ENCODE measurements at regions not wholly inside any gene's neighbourhood (a gene's known extent, or its start where the extent isn't known, plus 50 kb on each side); places are given as distances from the start of the nearest gene placed in this dataset.

GRCh38 chr5:2165615-2166305 lies 283.0 kb upstream of the IRX4 start:
- Histone ChIP-seq H3K4me3 (no peak overlapping the region), H3K4me1 (peaks cover 3% of the 10 kb centered on the region), H3K27ac (no peak overlapping the region), H3K36me3 (no peaks in the 10 kb centered on the region), H3K9me3 (no peaks in the 10 kb centered on the region), H3K27me3 (peaks cover 15% of the 10 kb centered on the region)
- WGBS, result 80% methylated on average over 8 of the region's 11 CpGs
- no peak for TF ChIP-seq POLR2A (IDR thresholded peaks at IDR 0.05)
- no peak for TF ChIP-seq CTCF (IDR thresholded peaks at IDR 0.05)
- TF ChIP-seq EP300 (IDR thresholded peaks at IDR 0.05), result no peak
- no peak for TF ChIP-seq POLR2AphosphoS5 (IDR thresholded peaks at IDR 0.05)
- DNase-seq (ENCODE audit: low spot score in 2 of 2), result peak; percentile 36 to 69

- TF ChIP-seq EP300 (IDR thresholded peaks at IDR 0.05) (no peak), POLR2AphosphoS5 (IDR thresholded peaks at IDR 0.05) (no peak), CTCF (IDR thresholded peaks at IDR 0.05) (no peak), POLR2A (IDR thresholded peaks at IDR 0.05) (no peak)
- Histone ChIP-seq H3K36me3 (no peaks in the 10 kb centered on the region), H3K27me3 (peaks cover 9% of the 10 kb centered on the region), H3K27ac (no peak overlapping the region), H3K9me3 (no peaks in the 10 kb centered on the region), H3K4me3 (no peak overlapping the region), H3K4me1 (no peaks in the 10 kb centered on the region)
- peak; percentile 38 to 48 for DNase-seq (ENCODE audit: low spot score in 2 of 2)
- 83% methylated on average over 13 of the region's 15 CpGs for WGBS
Observed at GRCh38 chr5:2165203-2165602, 282.5 kb upstream of the IRX4 start.

- H3K27me3 ChIP-seq, result peaks cover 4% of the 10 kb centered on the region
- no peak overlapping the region for H3K4me3 ChIP-seq
- WGBS, result 56% methylated on average over 13 of the region's 13 CpGs
- H3K27ac ChIP-seq, result no peak overlapping the region
- H3K4me1 ChIP-seq, result no peaks in the 10 kb centered on the region
- TF ChIP-seq POLR2AphosphoS5 (IDR thresholded peaks at IDR 0.05) (no peak), CTCF (IDR thresholded peaks at IDR 0.05) (no peak), POLR2A (IDR thresholded peaks at IDR 0.05) (no peak), EP300 (IDR thresholded peaks at IDR 0.05) (no peak)
- H3K9me3 ChIP-seq, result no peaks in the 10 kb centered on the region
- DNase-seq (ENCODE audit: low spot score in 2 of 2), result peak; percentile 46 to 58
- no peaks in the 10 kb centered on the region for H3K36me3 ChIP-seq
Observed at GRCh38 chr5:2164586-2164985, 281.9 kb upstream of the IRX4 start.

DNA sequence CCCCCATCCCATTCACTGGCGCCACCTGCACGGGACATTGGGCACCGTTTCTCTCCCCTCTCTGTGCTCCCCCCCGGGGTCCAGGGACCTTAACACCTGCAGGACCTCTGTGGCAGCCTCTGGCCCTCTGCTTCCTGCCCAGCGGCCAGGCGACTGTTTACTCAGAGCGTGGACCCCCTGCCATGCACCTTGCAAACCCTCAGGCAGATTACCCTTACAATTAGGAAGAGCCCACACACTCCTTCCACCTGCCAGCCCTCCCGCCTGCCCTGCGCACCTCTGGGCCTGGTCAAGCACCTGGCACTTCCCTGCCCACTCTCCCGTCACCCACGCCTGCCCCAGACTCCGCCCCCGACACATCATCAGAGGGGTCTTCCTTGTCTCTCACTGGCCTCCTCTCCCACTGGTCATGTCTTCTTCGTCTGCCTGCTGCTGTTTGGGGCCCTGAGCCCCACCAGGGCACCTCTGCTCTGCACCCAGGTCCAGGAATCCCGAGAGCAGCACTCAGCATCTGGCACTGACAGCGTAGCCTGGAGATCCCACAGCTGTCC lies 281.3 kb upstream of the IRX4 start:
- no peaks in the 10 kb centered on the region for H3K9me3 ChIP-seq
- 83% methylated on average over 16 of the region's 16 CpGs for WGBS
- H3K27ac ChIP-seq, result no peak overlapping the region
- H3K4me3 ChIP-seq, result no peak overlapping the region
- no peak for TF ChIP-seq EP300 (IDR thresholded peaks at IDR 0.05)
- TF ChIP-seq POLR2A (IDR thresholded peaks at IDR 0.05), result no peak
- no peak for TF ChIP-seq POLR2AphosphoS5 (IDR thresholded peaks at IDR 0.05)
- TF ChIP-seq CTCF (IDR thresholded peaks at IDR 0.05), result no peak
- peak in 1 of 2 donors; percentile 37 for DNase-seq (ENCODE audit: low spot score in 2 of 2)
- peaks cover 4% of the 10 kb centered on the region for H3K27me3 ChIP-seq
- H3K4me1 ChIP-seq, result peaks cover under 1% of the 10 kb centered on the region
- no peaks in the 10 kb centered on the region for H3K36me3 ChIP-seq

DNA sequence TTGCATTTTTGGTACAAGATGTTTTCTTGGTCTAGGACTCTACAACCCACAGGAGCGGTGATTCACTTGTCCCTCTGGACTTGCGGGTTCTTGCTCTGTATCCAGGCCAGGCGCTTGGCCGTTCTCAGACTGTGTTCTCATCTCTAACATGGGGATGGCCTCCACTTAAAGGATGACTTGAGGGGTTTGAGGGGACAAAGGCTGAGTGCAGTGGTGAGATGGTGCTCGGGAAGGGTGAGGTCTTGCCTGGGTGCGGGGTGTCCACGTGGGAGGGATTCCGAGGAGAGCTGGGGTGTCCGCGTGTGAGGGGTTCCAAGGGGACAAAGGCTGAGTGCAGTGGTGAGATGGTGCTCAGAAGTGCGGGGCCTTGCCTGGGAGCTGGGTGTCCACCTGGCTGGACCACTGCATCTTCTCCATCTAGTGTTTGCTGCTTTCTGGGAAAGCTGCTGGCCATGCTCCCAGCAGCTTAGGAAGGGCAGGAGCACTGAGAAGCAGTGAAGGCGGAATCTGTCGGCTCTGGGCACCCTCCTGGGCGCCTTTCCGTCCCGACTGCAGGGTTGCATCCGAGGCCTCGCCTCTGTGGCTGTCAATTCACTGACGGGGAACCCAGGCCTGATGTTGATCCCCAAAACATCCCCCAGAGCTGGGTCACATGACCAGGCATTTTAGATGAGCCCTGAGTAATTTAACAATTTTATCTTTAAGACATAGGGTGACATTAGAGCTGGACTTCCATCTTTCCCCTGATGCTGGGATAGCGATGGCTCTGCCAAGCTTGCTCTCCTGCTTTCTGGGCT lies 280.5 kb upstream of the IRX4 start:
- peak in 1 of 2 donors; percentile 32 for DNase-seq (ENCODE audit: low spot score in 2 of 2)
- Histone ChIP-seq H3K36me3 (no peaks in the 10 kb centered on the region), H3K27ac (no peak overlapping the region), H3K4me1 (peaks cover 7% of the 10 kb centered on the region), H3K4me3 (no peak overlapping the region), H3K9me3 (no peaks in the 10 kb centered on the region), H3K27me3 (peaks cover 4% of the 10 kb centered on the region)
- 90% methylated on average over 18 of the region's 20 CpGs for WGBS
- TF ChIP-seq CTCF (IDR thresholded peaks at IDR 0.05), result no peak

Measured in suprapubic skin (tissue), 4 donors.